ENCODE measurements at regions not wholly inside any gene's neighbourhood (a gene's known extent, or its start where the extent isn't known, plus 50 kb on each side); places are given as distances from the start of the nearest gene placed in this dataset.

DNA sequence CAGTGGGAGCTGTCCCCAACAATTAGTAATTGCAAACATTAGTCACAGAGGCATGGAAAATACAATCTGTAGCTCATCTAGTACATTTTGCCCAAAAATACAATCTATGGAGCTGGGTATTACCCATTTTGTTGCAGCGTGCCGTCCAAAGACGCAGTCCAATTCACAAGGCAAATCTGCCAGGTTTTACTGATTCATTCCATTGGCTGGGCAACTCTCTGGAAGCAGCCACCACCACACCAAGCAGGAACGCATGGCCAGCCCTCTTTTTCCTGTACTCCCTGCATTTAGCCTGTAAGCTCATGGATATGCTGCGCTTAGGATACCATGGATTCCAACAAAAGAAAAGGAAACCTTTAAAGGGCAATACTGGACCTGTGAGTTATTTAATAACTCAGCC lies 60.5 kb upstream of the ARRDC4 start:
- no peak for TF ChIP-seq POLR2A (IDR thresholded peaks at IDR 0.05)
- no peak for TF ChIP-seq CTCF (IDR thresholded peaks at IDR 0.05)
